ENCODE measurements at regions not wholly inside any gene's neighbourhood (a gene's known extent, or its start where the extent isn't known, plus 50 kb on each side); places are given as distances from the start of the nearest gene placed in this dataset.

DNA sequence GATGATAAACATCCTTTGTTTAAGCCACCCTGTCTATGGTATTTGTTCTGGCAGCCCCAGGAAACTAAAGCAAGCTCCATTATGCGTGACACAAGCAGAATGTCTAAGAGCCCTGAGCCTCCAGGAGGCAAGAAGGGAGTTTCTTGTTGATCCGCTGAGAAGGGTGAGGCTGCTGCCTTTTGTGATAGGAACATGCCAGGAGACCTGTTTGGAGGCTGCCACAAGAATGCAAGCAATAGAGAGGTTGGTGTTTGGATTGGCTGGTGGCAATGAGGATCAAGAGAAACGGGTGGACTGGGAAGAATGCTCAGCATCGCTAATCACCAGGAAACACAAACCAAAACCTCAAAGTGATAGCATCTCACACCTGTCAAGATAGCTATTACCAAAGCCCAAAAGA lies 104.8 kb downstream of the ASB7 start:
- peaks cover 14% of the 10 kb centered on the region for H3K27me3 Mint-ChIP-seq
- no peak overlapping the region for H3K4me3 Mint-ChIP-seq
- no peaks in the 10 kb centered on the region for H3K4me1 Mint-ChIP-seq (ENCODE audit: unreplicated experiment)
- no peaks in the 10 kb centered on the region for H3K36me3 Mint-ChIP-seq
- peak overlapping the region; percentile 30 for H3K27ac Mint-ChIP-seq
- H3K9me3 Mint-ChIP-seq: peaks cover 4% of the 10 kb centered on the region
- no peak for DNase-seq (ENCODE audit: extremely low spot score, unreplicated experiment)
- TF ChIP-seq, protein P1, sequence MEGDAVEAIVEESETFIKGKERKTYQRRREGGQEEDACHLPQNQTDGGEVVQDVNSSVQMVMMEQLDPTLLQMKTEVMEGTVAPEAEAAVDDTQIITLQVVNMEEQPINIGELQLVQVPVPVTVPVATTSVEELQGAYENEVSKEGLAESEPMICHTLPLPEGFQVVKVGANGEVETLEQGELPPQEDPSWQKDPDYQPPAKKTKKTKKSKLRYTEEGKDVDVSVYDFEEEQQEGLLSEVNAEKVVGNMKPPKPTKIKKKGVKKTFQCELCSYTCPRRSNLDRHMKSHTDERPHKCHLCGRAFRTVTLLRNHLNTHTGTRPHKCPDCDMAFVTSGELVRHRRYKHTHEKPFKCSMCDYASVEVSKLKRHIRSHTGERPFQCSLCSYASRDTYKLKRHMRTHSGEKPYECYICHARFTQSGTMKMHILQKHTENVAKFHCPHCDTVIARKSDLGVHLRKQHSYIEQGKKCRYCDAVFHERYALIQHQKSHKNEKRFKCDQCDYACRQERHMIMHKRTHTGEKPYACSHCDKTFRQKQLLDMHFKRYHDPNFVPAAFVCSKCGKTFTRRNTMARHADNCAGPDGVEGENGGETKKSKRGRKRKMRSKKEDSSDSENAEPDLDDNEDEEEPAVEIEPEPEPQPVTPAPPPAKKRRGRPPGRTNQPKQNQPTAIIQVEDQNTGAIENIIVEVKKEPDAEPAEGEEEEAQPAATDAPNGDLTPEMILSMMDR (conservative IDR thresholded peaks at IDR 0.05): no peak

- DNase-seq (ENCODE audit: extremely low spot score, unreplicated experiment): no peak
- TF ChIP-seq, protein P1 (conservative IDR thresholded peaks at IDR 0.05): no peak
- H3K4me1 Mint-ChIP-seq (ENCODE audit: unreplicated experiment): peaks cover 7% of the 10 kb centered on the region
- no peaks in the 10 kb centered on the region for H3K36me3 Mint-ChIP-seq
- peaks cover 20% of the 10 kb centered on the region for H3K27me3 Mint-ChIP-seq
- H3K27ac Mint-ChIP-seq: no peak overlapping the region
- H3K9me3 Mint-ChIP-seq: peaks cover 4% of the 10 kb centered on the region
- H3K4me3 Mint-ChIP-seq: no peak overlapping the region
Measured at GRCh38 chr15:100708916-100709315, 106.5 kb downstream of the ASB7 start.

DNA sequence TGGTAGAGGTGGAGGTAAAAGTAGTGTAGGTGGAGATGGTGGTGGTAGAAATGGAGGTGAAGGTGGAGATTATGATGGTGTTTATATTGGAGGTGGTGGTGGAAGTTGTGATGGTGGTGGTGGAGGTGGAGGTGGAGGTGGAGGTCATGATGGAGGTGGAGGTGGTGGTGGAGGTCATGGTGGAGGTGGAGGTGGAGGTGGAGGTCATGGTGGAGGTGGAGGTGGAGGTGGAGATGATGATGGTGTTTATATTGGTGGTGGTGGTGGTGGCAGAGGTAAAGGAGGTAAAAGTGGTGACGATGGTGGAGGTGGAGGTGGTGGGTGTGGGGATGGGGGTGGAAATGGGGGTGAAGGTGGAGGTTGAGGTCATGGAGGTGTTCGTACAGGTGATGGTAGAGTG lies 107.8 kb downstream of the ASB7 start:
- TF ChIP-seq, protein P1 (conservative IDR thresholded peaks at IDR 0.05): no peak
- H3K4me1 Mint-ChIP-seq (ENCODE audit: unreplicated experiment): peaks cover 13% of the 10 kb centered on the region
- DNase-seq (ENCODE audit: extremely low spot score, unreplicated experiment): no peak
- no peak overlapping the region for H3K4me3 Mint-ChIP-seq
- peaks cover 16% of the 10 kb centered on the region for H3K27me3 Mint-ChIP-seq
- H3K36me3 Mint-ChIP-seq: no peaks in the 10 kb centered on the region
- peaks cover 4% of the 10 kb centered on the region for H3K9me3 Mint-ChIP-seq
- H3K27ac Mint-ChIP-seq: no peak overlapping the region

DNA sequence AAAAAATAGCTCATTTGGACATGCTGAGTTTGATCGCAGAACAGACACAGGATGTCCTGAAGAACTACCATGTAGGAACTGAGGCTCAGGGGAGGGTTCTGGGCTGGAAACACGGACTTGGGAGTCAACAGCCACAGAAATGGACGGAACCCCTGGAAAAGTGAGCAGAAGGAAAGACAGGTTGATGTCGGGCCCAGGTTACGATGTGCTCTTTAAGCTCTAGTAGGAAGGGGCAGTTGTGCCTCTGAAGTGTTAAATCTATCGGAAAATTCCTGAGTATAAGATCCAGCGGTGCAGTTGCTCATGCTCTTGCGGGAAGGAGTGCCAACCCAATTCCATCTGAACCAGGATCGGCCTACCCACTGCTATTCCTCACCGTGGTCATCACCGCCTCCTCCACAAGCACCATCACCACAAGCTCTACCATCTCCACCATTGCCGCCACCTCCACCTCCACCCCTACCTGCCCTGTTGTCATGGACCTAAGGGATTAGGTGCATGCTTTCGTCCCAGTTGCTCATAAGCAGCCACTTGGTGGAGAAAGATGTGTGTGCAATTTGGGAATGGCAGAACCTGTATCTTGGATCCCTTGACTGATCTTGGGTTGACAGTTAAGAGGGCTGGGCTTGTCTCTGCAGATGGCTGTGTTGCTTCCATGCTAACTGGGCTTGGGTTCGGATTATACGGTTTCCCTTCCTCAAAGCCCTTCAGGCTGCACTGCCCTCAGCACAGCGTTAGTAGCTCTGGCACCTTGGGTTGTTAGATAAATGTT lies 108.5 kb downstream of the ASB7 start:
- Mint-ChIP-seq H3K9me3 (peaks cover 4% of the 10 kb centered on the region), H3K27me3 (peaks cover 16% of the 10 kb centered on the region), H3K4me3 (no peak overlapping the region), H3K4me1 (ENCODE audit: unreplicated experiment) (peaks cover 15% of the 10 kb centered on the region), H3K27ac (no peak overlapping the region), H3K36me3 (no peaks in the 10 kb centered on the region)
- TF ChIP-seq, protein P1 (conservative IDR thresholded peaks at IDR 0.05): no peak
- DNase-seq (ENCODE audit: extremely low spot score, unreplicated experiment): no peak

GRCh38 chr15:100711516-100712021 lies 109.2 kb downstream of the ASB7 start:
- peaks cover 16% of the 10 kb centered on the region for H3K27me3 Mint-ChIP-seq
- no peak overlapping the region for H3K27ac Mint-ChIP-seq
- H3K4me1 Mint-ChIP-seq (ENCODE audit: unreplicated experiment): peaks cover 15% of the 10 kb centered on the region
- H3K36me3 Mint-ChIP-seq: no peaks in the 10 kb centered on the region
- no peak for DNase-seq (ENCODE audit: extremely low spot score, unreplicated experiment)
- H3K9me3 Mint-ChIP-seq: peaks cover 4% of the 10 kb centered on the region
- no peak overlapping the region for H3K4me3 Mint-ChIP-seq
- TF ChIP-seq, protein P1 (conservative IDR thresholded peaks at IDR 0.05): no peak
